C4-2B (cell line): ENCODE measurements at regions not wholly inside any gene's neighbourhood (a gene's known extent, or its start where the extent isn't known, plus 50 kb on each side); places are given as distances from the start of the nearest gene placed in this dataset.
"Not testable (repeated sequence)": the region's sequence is repeated elsewhere in the genome, so short reads cannot be mapped to it uniquely, and the experiment has no call there.

Source experiments
- CTCF ChIP-seq: fragments of 450-650 bp; conservative IDR thresholded peaks from 2 replicates; pipeline ENCODE4 v1.5.1; 2017; ENCODE audit warnings: mild to moderate bottlenecking
- ZFX ChIP-seq: fragments of 450-650 bp; IDR thresholded peaks from 2 replicates; pipeline ENCODE4 v1.6.1; 2017

- not testable (repeated sequence) for TF ChIP-seq CTCF, ZFX
These were observed 148.3 kb upstream of the C1QTNF3 start for GRCh38 chr5:34191279-34191744.
